HG03280 (cell line): ENCODE measurements at regions not wholly inside any gene's neighbourhood (a gene's known extent, or its start where the extent isn't known, plus 50 kb on each side); places are given as distances from the start of the nearest gene placed in this dataset.
"Not testable (repeated sequence)": the region's sequence is repeated elsewhere in the genome, so short reads cannot be mapped to it uniquely, and the experiment has no call there.

Source experiments
- ATAC-seq: cut with Tn5 transposase; IDR thresholded peaks from one replicate; pipeline ENCODE4 v1.9.1; 2021; ENCODE audit warnings: mild to moderate bottlenecking, moderate library complexity; ENCODE audit not compliant: unreplicated experiment

DNA sequence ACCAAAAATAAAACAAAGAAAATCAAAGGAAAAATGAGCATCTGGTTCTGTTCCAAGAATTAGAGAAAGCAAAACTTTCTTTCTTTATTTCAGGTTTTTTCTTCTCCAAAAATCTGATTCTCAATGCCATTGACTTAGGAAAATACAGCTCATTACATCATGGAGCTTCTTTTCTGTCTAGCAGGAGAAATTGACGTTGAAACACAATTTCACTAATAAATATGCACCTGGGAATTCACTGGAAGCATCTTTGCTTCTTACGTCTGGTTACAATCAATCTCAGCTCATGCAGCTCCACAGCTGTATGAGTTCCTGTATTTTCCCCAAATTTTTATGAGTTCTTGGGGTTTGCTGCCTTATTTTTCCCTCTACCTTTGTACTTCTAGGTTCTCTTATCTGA is 1568.6 kb upstream of the GOT2 start:
- no peak for ATAC-seq

DNA sequence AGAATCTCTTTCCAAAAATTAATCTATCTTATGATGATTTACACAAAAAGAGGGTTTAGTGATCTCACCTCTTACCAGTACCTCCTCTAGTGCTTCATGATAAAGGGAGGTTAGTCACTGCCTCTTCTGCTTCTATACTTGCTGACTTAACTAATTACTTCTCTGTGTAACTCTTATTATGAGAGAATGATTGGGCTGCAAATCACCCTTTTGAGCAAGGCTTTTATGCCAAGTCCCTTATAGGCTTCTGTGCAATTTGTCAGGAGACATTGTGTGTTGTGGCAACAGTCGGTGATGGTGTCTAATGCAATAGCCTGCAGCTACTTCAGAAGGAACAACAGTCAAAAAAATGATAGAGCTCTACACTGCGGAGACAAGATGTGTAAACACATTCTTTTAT is 1568.1 kb upstream of the GOT2 start:
- ATAC-seq, result no peak

DNA sequence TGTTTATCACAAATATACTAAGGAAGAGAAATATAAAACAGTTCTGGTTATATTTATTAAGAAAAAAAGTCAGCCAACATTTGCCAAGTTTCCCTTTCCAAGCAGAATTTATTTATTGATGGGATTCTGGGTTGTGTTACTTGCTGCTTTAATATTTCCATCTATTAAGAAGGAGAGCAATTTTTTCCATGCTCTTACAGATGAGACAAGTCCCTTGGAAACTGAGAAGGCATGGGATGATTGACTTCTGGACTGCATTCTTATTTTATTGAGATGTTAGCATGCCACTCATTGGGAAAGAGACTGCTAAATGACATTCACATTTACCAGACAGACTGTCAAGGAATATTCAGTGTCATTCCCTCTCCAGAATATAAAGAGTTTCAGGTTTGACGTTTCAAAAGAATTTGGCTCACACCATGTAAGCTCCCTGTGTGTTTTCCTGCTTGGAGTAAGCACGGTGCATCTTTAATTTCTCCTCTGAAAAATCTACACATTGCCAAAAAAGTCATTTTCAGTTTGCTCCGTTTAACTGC is 1565.2 kb upstream of the GOT2 start:
- no peak for ATAC-seq

DNA sequence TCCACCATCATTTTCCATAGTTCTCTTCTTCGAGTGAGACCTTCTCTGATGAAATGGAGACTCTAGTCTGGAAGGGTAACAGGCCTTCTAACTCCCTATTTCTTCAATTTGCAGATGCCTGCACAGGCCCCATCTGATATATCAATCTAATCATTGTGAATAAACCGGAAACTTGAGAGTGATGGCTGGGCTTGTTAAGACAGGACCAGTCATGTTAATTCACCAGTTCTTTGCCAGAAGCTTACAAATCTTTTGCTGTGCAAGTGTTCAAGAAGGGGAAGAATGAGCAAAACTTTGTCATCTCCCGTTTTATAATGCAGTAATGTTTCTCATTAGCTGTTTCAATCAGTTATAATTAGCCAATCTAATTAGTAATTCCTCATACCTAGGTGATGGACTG is 1561.3 kb upstream of the GOT2 start:
- no peak for ATAC-seq

GRCh38 chr16:60285794-60286193 is 1551.7 kb upstream of the GOT2 start:
- ATAC-seq, result no peak

- no peak for ATAC-seq
These were observed 1545.0 kb upstream of the GOT2 start for GRCh38 chr16:60279061-60279665.

- no peak for ATAC-seq
These were observed 1540.4 kb upstream of the GOT2 start for GRCh38 chr16:60274431-60275019.

- no peak for ATAC-seq
These were observed 1537.7 kb upstream of the GOT2 start for GRCh38 chr16:60271781-60272180.

DNA sequence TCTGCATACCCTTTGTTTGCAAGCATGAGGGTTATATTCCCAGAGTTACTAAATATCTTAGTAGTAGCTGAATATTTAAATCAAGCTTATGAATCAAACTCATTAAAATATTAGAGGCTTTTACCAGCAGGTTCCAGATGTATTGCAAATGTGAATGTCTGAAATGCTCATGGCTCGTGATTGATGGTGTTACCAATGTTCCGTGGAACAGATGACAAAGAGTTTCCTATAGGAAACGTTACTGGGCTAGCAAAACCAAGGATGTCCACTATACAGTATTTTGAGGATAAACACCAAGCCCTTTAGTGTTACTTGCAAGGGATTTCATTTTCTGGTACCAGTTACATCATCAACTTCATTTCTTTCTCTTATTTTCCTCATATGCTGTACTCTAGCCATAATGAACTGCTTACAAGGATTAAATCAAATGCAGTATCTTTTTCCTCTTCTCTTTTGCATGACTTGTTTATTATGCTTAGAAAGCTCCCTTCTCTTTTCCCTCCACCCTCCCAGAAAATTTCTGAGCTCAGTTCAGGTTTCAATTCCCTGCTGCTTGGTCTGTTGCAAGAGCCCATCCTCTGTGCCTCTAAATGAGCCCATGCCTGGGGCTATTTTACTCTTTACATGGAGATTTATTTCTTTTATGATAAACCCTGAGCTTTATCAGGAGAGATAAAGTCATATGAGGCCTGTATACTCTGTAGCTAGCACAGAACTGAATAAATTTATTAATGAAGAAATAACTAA is 1537.1 kb upstream of the GOT2 start:
- ATAC-seq, result no peak

DNA sequence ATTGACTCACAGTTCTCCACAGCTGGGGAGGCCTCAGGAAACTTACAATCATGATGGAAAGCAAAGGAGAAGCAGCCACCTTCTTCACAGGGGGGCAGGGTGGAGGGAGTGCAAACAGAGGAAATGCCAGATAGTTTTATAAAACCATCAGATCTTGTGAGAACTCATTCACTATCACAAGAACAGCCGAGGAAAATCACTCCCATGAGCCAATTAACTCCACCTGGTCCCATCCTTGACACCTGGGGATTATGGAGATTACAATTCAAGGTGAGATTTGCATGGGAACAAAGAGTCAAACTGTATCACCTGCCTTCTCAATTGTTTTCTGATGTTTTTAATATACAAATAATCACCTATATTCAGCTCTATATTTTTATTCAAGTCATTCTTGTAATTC is 1527.3 kb upstream of the GOT2 start:
- ATAC-seq, result no peak

DNA sequence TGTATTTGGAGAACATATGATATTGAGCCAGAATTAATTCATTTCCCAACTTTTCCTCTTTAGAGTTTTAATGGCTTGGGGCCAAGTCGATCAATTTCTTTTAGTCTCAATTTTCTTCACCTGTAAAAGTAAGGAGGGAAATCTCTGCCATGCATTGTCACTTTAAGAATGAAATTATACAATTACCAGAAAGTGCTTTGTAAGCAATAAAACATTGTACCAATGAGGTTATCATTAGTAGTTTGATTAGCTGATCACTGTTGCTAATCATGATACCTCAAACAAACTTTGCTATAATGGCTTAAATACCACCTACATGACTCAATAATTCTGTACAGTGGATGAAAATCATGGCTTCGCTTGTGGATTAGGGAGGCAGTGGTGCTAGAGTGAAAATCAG is 1525.8 kb upstream of the GOT2 start:
- ATAC-seq, result no peak

- ATAC-seq, result no peak
These were observed 1512.0 kb upstream of the GOT2 start for GRCh38 chr16:60246086-60246485.

- ATAC-seq, result no peak
These were observed 1507.6 kb upstream of the GOT2 start for GRCh38 chr16:60241671-60242070.

- ATAC-seq, result no peak
These were observed 1496.5 kb upstream of the GOT2 start for GRCh38 chr16:60230666-60231065.

- ATAC-seq, result no peak
These were observed 1491.4 kb upstream of the GOT2 start for GRCh38 chr16:60225541-60225940.

- no peak for ATAC-seq
These were observed 1483.7 kb upstream of the GOT2 start for GRCh38 chr16:60217787-60218186.

- ATAC-seq, result no peak
These were observed 1480.2 kb upstream of the GOT2 start for GRCh38 chr16:60214311-60214710.

DNA sequence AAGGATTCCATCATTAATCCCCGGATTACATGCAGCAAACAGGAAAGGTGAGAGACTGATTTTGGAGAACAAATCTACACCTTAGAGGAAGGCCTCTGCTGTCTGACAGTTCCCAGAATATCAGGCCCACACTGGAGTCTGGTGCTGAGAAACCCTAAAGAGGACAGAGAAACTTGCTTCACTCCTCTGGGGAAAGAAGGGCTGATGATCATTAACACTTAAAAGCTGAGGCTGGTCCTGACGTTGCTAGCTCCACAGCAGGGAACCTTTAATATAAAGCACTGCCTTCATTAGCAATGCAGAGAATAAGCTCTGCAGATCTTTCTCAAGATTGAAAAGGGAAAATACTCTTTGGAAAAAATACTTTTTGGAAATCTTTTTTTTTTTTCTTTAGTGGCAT is 1472.4 kb upstream of the GOT2 start:
- ATAC-seq, result no peak

DNA sequence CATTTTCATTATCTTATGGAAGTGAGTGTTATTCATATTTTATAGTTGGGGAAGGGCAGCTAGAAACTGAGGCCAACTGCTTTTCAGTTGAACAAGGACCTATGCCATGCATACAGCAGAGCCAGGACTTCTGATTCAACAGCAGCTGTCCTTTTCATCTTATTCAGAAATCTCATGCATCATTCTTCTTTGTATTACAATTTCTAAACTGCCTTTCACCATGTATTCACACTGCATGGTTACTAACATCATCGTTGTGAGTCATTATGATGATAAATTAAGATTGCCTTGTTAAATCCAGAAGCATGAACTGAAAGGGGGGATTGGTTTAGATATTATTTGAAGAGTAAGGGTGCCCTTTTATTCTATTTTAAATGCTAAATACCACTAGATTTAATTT is 1470.1 kb upstream of the GOT2 start:
- no peak for ATAC-seq

DNA sequence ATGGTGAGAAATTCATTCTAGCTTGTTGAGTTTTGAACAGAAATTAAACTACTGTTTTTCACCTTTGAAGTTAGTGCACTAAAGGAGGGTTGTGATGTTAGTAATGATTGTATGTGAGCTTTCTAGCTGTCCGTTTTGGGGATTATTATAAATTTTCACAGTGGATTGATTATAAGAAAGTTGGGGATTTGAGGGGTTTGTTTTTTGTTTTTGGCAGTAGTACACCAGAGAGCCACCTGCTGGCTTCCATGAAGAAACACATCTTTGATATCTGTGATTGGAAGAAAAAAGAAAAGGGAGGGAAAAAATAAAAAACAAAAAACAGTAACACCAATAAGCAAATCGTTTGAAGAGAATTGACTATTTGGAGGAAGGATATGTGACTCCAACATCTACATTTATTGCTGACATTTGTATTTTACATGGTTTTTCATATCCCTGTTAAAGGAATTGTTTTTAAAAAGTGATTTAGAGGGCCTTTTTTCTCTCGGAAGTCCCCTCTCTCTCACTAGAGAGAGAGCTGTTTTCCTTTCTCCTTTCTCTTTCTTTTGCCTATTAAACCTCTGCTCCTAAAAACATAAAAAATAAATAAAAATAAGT is 1469.5 kb upstream of the GOT2 start:
- no peak for ATAC-seq

GRCh38 chr16:60200729-60201128 is 1466.6 kb upstream of the GOT2 start:
- not testable (repeated sequence) for ATAC-seq

GRCh38 chr16:60200161-60200560 is 1466.0 kb upstream of the GOT2 start:
- no peak for ATAC-seq
